HepG2 (cell line): ENCODE measurements at regions not wholly inside any gene's neighbourhood (a gene's known extent, or its start where the extent isn't known, plus 50 kb on each side); places are given as distances from the start of the nearest gene placed in this dataset.

Source experiments
- ATAC-seq: fragments of 200-7000 bp; cut with Tn5 transposase; 3 replicates; pipeline ENCODE4 v1.9.1; 2020; ENCODE audit warnings: mild to moderate bottlenecking, moderate library complexity
- BruUV-seq: library from RNA; stranded (reverse); fragments of 400-500 nt; replicated peaks from 2 replicates; lab custom pipeline; 2021; lab: Mats Ljungman, UMichigan
- CTCF ChIA-PET: fragments of 300-600 bp; formaldehyde crosslinking; extraction: SDS; loops from one replicate; lab custom pipeline; 2021; ENCODE audit warnings: low total read pairs, inconsistent platforms, low intra/inter-chr PET ratio; lab: Yijun Ruan, JAX
- POLR2A ChIA-PET: fragments of 350-600 bp; sonication (Branson Sonifier 250); formaldehyde crosslinking; loops from one replicate; lab custom pipeline; 2020; ENCODE audit warnings: antibody characterized with exemption, inconsistent platforms; lab: Yijun Ruan, JAX
- DNase-seq: peaks from one replicate; pipeline ENCODE4 v3.0.0-alpha.2; 2015; ENCODE audit warnings: low spot score
- FAIRE-seq: peaks from 3 replicates; lab custom pipeline; 2011; peaks lifted over from hg19 to GRCh38; lab: Jason Lieb, UNC
- H2AFZ ChIP-seq: one replicate; pipeline ENCODE4 v1.6.1; 2011; ENCODE audit warnings: low read length, inconsistent platforms
- H3K27ac ChIP-seq: fragments of 300-600 bp; 3 replicates; pipeline ENCODE4 v1.8.0; 2011; ENCODE audit warnings: mixed run types, mild to moderate bottlenecking, mixed read lengths, low read length, inconsistent platforms; ENCODE audit not compliant: insufficient read depth; ENCODE audit errors: extremely low read length
- H3K27me3 ChIP-seq, 2 experiments: fragments of 200-600 bp in 1 of 2; 2 replicates in 1 of 2; 3 replicates in 1 of 2; pipeline versions ENCODE4 v1.6.0 to v1.8.0; 2011; ENCODE audit warnings: low read length in 2 of 2, mild to moderate bottlenecking in 2 of 2, moderate library complexity in 2 of 2, inconsistent platforms in 1 of 2; ENCODE audit not compliant: insufficient read depth in 2 of 2, control insufficient read depth in 1 of 2
- H3K36me3 ChIP-seq, 2 experiments: fragments of 200-600 bp in 1 of 2; replicated peaks in 1 of 2; 2 replicates in 1 of 2; 3 replicates in 1 of 2; pipeline versions ENCODE4 v1.5.1 to v1.8.0; 2011; ENCODE audit warnings: low read length in 2 of 2, inconsistent platforms in 1 of 2; ENCODE audit not compliant: insufficient read depth in 2 of 2, control insufficient read depth in 1 of 2
- H3K4me1 ChIP-seq: 2 replicates; pipeline ENCODE4 v1.5.1; 2012; ENCODE audit warnings: low read length, inconsistent platforms; ENCODE audit not compliant: insufficient read depth
- H3K4me2 ChIP-seq: 2 replicates; pipeline ENCODE4 v1.6.0; 2011; ENCODE audit warnings: low read depth, low read length, inconsistent platforms
- H3K4me3 ChIP-seq, 3 experiments: fragments of 200-600 bp in 1 of 3; sonication (generic), shearing (Covaris generic) in 1 of 3; replicated peaks in 1 of 3; 2 replicates each; pipeline ENCODE4 v1.5.1; 2011 to 2016; ENCODE audit warnings: low read length in 3 of 3, inconsistent platforms in 2 of 3, low read depth in 2 of 3, mild to moderate bottlenecking in 2 of 3, control low read depth in 1 of 3, mixed read lengths in 1 of 3; ENCODE audit not compliant: insufficient read depth in 1 of 3
- H3K79me2 ChIP-seq: one replicate; pipeline ENCODE4 v1.6.1; 2011; ENCODE audit warnings: low read length, inconsistent platforms; ENCODE audit not compliant: insufficient read depth
- H3K9ac ChIP-seq: 2 replicates; pipeline ENCODE4 v1.6.0; 2011; ENCODE audit warnings: mild to moderate bottlenecking, low read depth, low read length, inconsistent platforms; ENCODE audit not compliant: insufficient read depth
- H3K9me3 ChIP-seq: 2 replicates; pipeline ENCODE4 v1.5.1; 2012; ENCODE audit warnings: mild to moderate bottlenecking, low read length
- H4K20me1 ChIP-seq: 2 replicates; pipeline ENCODE4 v1.6.0; 2011; ENCODE audit warnings: inconsistent platforms, mild to moderate bottlenecking, low read length, moderate library complexity; ENCODE audit not compliant: insufficient read depth
- CREB1 ChIP-seq, 2 experiments: fragments of 450-650 bp in 1 of 2; IDR thresholded peaks; 2 replicates each; pipeline ENCODE4 v1.6.1; 2016 to 2017; ENCODE audit warnings: control low read depth in 1 of 2, mild to moderate bottlenecking in 1 of 2, missing compliant biosample characterization in 1 of 2, missing genetic modification characterization in 1 of 2
- KLF9 ChIP-seq: IDR thresholded peaks from 2 replicates; pipeline ENCODE4 v1.6.1; 2016; ENCODE audit warnings: low read depth
- THAP11 ChIP-seq: IDR thresholded peaks from 2 replicates; pipeline ENCODE4 v1.6.1; 2016; ENCODE audit warnings: missing biosample characterization, missing genetic modification reagents
- ZNF234 ChIP-seq: sonication (generic); formaldehyde crosslinking; conservative IDR thresholded peaks from 2 replicates; pipeline ENCODE4 v1.5.1; 2020; ENCODE audit warnings: mild to moderate bottlenecking, missing genetic modification reagents
- ZNF446 ChIP-seq: sonication (generic); formaldehyde crosslinking; IDR thresholded peaks from 2 replicates; pipeline ENCODE4 v1.5.0; 2020; ENCODE audit warnings: mild to moderate bottlenecking, missing genetic modification reagents
- ZNF484 ChIP-seq: sonication (generic); formaldehyde crosslinking; IDR thresholded peaks from 2 replicates; pipeline ENCODE4 v1.5.1; 2020; ENCODE audit warnings: mild to moderate bottlenecking, low read depth, missing genetic modification reagents, borderline replicate concordance
- ZNF652 ChIP-seq: IDR thresholded peaks from 2 replicates; pipeline ENCODE4 v1.6.1; 2016; ENCODE audit warnings: low read depth, borderline replicate concordance
- ZNF672 ChIP-seq: sonication (generic); formaldehyde crosslinking; IDR thresholded peaks from 2 replicates; pipeline ENCODE4 v1.8.1; 2022; ENCODE audit warnings: missing genetic modification reagents
- ZNF724P ChIP-seq: sonication (generic); formaldehyde crosslinking; IDR thresholded peaks from 2 replicates; pipeline ENCODE4 v1.8.0; 2022; ENCODE audit warnings: missing genetic modification reagents, borderline replicate concordance
- WGBS: methylation state at CpG from one replicate; pipeline ENCODE4 v1.1.6; 2017; ENCODE audit warnings: low lambda C conversion rate; 5-methylcytosine and 5-hydroxymethylcytosine counted together
- in situ Hi-C: cut with HindIII; loops from 2 replicates; pipeline ENCODE4 v1.10.0; 2017; ENCODE audit warnings: low pct_unique_long_range_greater_than_20kb; ENCODE audit not compliant: extremely low pct_ligation_motif_present
- intact Hi-C: fragments of 100-400 bp; cut with micrococcal nuclease; formaldehyde crosslinking; loops from one replicate; pipeline ENCODE4 v1.10.0; 2022; ENCODE audit not compliant: unreplicated experiment
- TF ChIP-seq, protein P1 (sequence below): sonication (generic); formaldehyde crosslinking; IDR thresholded peaks from 2 replicates; pipeline ENCODE4 v1.8.0; 2022; ENCODE audit warnings: missing genetic modification reagents, mild to moderate bottlenecking, inconsistent platforms, borderline replicate concordance
- TF ChIP-seq, protein P2 (sequence below): sonication (generic); formaldehyde crosslinking; IDR thresholded peaks from 2 replicates; pipeline ENCODE4 v1.4.0; 2020; ENCODE audit warnings: mild to moderate bottlenecking, missing genetic modification reagents
- TF ChIP-seq, protein P3 (sequence below): sonication (generic); formaldehyde crosslinking; IDR thresholded peaks from 2 replicates; pipeline ENCODE4 v1.9.0; 2021; ENCODE audit warnings: missing genetic modification reagents, borderline replicate concordance
- TF ChIP-seq, protein P4 (sequence below): sonication (generic); formaldehyde crosslinking; IDR thresholded peaks from 2 replicates; pipeline ENCODE4 v1.4.0; 2020; ENCODE audit warnings: missing genetic modification reagents, borderline replicate concordance
- TF ChIP-seq, protein P5 (sequence below): sonication (generic); formaldehyde crosslinking; IDR thresholded peaks from 2 replicates; pipeline ENCODE4 v1.8.1; 2023; ENCODE audit warnings: mild to moderate bottlenecking, moderate library complexity, missing genetic modification reagents

DNA sequence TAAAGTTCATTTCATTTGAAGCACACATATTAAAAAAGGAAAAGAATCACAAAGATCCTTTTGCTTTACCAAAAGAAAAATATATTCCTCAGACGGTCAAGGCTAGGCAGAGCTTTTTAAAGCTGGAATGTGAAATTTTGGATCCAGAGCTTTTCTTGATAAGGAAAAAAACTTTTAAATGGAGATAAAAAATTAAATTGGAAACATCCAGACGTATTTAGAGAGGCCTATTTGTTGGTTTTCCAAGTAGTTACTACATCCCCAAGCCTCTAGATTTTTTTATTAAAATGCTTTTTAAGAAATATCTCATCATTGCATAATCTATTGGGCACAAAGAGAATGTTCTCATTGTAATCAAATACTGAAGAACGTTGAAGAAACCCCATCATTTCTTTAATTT is 385.7 kb upstream of the CITED2 start:
- Histone ChIP-seq H3K4me2 (no peak overlapping the region), H3K27ac (no peak overlapping the region), H3K4me1 (peaks cover 19% of the 10 kb centered on the region), H3K9me3 (no peaks in the 10 kb centered on the region), H3K79me2 (no peaks in the 10 kb centered on the region), H3K36me3 (no peaks in the 10 kb centered on the region), H2AFZ (no peak overlapping the region), H3K9ac (no peak overlapping the region), H3K27me3 (no peaks in the 10 kb centered on the region), H4K20me1 (no peaks in the 10 kb centered on the region), H3K4me3 (no peak overlapping the region)
- ChIA-PET POLR2A (no interaction called here), CTCF (no interaction called here)
- no TSS peak for BruUV-seq
- WGBS = 33% methylated on average over 3 of the region's 3 CpGs
- FAIRE-seq (no peak), DNase-seq (no peak), ATAC-seq (no peak)
- intact Hi-C loops (no loop called here), in situ Hi-C loops (loop anchor here (10.0 kb wide), 1 partner anchor 385 kb away; the partner anchor contains the start of gene CITED2)
- TF ChIP-seq THAP11 (CRISPR knock-in tag) = no peak
- TF ChIP-seq, protein P1, sequence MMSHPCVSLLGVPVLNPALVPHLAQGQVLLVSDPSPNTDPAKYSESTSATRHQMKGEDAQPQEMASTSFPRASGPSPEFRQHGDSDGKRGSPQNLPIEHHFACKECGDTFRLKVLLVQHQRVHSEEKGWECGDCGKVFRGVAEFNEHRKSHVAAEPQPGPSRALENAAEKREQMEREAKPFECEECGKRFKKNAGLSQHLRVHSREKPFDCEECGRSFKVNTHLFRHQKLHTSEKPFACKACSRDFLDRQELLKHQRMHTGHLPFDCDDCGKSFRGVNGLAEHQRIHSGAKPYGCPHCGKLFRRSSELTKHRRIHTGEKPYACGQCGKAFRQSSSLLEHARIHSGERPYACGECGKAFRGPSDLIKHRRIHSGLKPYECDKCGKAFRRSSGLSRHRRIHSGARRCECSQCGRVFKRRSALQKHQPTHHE (CRISPR knock-in tag) = no peak
- no peak for TF ChIP-seq KLF9 (CRISPR knock-in tag)
- TF ChIP-seq ZNF234 (CRISPR knock-in tag) = no peak
- no peak for TF ChIP-seq ZNF446 (CRISPR knock-in tag)
- no peak for TF ChIP-seq ZNF672
- TF ChIP-seq ZNF724P (CRISPR knock-in tag) = no peak
- TF ChIP-seq ZNF484 (CRISPR knock-in tag) = no peak
- TF ChIP-seq, protein P2, sequence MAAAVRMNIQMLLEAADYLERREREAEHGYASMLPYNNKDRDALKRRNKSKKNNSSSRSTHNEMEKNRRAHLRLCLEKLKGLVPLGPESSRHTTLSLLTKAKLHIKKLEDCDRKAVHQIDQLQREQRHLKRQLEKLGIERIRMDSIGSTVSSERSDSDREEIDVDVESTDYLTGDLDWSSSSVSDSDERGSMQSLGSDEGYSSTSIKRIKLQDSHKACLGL = no peak
- TF ChIP-seq, protein P3, sequence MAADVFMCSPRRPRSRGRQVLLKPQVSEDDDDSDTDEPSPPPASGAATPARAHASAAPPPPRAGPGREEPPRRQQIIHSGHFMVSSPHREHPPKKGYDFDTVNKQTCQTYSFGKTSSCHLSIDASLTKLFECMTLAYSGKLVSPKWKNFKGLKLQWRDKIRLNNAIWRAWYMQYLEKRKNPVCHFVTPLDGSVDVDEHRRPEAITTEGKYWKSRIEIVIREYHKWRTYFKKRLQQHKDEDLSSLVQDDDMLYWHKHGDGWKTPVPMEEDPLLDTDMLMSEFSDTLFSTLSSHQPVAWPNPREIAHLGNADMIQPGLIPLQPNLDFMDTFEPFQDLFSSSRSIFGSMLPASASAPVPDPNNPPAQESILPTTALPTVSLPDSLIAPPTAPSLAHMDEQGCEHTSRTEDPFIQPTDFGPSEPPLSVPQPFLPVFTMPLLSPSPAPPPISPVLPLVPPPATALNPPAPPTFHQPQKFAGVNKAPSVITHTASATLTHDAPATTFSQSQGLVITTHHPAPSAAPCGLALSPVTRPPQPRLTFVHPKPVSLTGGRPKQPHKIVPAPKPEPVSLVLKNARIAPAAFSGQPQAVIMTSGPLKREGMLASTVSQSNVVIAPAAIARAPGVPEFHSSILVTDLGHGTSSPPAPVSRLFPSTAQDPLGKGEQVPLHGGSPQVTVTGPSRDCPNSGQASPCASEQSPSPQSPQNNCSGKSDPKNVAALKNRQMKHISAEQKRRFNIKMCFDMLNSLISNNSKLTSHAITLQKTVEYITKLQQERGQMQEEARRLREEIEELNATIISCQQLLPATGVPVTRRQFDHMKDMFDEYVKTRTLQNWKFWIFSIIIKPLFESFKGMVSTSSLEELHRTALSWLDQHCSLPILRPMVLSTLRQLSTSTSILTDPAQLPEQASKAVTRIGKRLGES = no peak
- TF ChIP-seq, protein P4, sequence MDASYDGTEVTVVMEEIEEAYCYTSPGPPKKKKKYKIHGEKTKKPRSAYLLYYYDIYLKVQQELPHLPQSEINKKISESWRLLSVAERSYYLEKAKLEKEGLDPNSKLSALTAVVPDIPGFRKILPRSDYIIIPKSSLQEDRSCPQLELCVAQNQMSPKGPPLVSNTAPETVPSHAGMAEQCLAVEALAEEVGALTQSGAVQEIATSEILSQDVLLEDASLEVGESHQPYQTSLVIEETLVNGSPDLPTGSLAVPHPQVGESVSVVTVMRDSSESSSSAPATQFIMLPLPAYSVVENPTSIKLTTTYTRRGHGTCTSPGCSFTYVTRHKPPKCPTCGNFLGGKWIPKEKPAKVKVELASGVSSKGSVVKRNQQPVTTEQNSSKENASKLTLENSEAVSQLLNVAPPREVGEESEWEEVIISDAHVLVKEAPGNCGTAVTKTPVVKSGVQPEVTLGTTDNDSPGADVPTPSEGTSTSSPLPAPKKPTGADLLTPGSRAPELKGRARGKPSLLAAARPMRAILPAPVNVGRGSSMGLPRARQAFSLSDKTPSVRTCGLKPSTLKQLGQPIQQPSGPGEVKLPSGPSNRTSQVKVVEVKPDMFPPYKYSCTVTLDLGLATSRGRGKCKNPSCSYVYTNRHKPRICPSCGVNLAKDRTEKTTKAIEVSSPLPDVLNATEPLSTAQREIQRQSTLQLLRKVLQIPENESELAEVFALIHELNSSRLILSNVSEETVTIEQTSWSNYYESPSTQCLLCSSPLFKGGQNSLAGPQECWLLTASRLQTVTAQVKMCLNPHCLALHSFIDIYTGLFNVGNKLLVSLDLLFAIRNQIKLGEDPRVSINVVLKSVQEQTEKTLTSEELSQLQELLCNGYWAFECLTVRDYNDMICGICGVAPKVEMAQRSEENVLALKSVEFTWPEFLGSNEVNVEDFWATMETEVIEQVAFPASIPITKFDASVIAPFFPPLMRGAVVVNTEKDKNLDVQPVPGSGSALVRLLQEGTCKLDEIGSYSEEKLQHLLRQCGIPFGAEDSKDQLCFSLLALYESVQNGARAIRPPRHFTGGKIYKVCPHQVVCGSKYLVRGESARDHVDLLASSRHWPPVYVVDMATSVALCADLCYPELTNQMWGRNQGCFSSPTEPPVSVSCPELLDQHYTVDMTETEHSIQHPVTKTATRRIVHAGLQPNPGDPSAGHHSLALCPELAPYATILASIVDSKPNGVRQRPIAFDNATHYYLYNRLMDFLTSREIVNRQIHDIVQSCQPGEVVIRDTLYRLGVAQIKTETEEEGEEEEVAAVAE (CRISPR knock-in tag) = no peak
- TF ChIP-seq, protein P5, sequence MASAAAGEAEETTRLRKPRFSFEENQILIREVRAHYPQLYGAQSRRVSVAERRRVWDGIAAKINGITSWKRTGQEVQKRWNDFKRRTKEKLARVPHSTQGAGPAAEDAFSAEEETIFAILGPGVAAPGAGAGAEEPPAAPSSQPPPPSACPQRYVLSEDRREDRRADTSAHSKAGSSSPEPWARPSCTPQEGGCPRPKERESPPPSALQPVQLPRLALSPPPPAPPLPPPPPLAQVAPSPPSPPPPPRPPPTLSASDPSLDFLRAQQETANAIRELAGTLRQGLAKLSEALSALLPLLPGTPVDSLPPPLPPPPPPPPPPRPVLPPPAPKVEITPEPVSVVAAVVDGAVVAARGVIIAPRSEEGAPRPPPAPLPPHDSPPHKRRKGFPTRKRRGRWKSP (CRISPR knock-in tag) = no peak
- no peak for TF ChIP-seq ZNF652 (CRISPR knock-in tag)
- no peak for TF ChIP-seq CREB1 (IDR thresholded peaks at IDR 0.05)
- TF ChIP-seq CREB1 (CRISPR knock-in tag; IDR thresholded peaks at IDR 0.05) = no peak
